ENCODE measurements at regions not wholly inside any gene's neighbourhood (a gene's known extent, or its start where the extent isn't known, plus 50 kb on each side); places are given as distances from the start of the nearest gene placed in this dataset.

DNA sequence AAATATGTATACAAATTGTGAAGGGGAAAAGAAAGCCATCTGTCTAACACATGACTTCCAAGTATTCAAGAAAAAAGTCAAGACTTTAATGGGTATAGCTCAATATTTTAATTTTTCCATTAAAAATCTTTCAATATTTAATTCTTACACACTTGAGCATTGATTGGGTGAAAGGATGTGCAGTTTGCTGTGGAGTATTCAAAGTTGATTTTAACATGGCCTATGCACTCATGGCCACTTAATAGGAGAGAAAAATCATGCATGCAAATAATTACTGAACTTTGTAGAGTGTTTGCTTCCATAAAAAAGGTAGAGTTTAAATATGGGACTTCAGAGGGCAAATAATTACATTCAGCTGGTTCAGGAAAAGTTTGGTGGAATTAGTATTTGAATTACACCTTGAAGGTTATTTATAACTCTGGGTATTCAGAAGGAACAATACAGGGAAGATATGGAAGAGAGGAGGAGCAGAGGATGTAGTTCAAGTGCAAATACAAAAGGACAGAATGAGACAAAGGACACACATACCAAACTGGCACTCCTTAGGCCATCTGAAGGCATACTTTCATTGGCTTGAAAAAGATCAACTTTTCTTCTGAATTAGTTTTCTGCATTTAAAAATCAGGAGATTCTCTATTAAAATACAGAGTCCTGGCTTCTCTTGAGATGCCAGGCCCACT is 90.1 kb downstream of the OTOL1 start:
- TF ChIP-seq, protein P1, sequence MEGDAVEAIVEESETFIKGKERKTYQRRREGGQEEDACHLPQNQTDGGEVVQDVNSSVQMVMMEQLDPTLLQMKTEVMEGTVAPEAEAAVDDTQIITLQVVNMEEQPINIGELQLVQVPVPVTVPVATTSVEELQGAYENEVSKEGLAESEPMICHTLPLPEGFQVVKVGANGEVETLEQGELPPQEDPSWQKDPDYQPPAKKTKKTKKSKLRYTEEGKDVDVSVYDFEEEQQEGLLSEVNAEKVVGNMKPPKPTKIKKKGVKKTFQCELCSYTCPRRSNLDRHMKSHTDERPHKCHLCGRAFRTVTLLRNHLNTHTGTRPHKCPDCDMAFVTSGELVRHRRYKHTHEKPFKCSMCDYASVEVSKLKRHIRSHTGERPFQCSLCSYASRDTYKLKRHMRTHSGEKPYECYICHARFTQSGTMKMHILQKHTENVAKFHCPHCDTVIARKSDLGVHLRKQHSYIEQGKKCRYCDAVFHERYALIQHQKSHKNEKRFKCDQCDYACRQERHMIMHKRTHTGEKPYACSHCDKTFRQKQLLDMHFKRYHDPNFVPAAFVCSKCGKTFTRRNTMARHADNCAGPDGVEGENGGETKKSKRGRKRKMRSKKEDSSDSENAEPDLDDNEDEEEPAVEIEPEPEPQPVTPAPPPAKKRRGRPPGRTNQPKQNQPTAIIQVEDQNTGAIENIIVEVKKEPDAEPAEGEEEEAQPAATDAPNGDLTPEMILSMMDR (IDR thresholded peaks at IDR 0.05), result no peak
- no peak for TF ChIP-seq EZH2phosphoT487 (IDR thresholded peaks at IDR 0.05)
- TF ChIP-seq EZH2 (IDR thresholded peaks at IDR 0.05), result no peak
